H9 (cell line): ENCODE measurements at regions not wholly inside any gene's neighbourhood (a gene's known extent, or its start where the extent isn't known, plus 50 kb on each side); places are given as distances from the start of the nearest gene placed in this dataset.

Source experiments
- DNase-seq: peaks from one replicate; pipeline ENCODE4 v3.0.0-alpha.2; 2017
- H2AFZ ChIP-seq: one replicate; pipeline ENCODE4 v1.6.1; 2013; ENCODE audit warnings: mild to moderate bottlenecking, low read length, control low read depth, moderate library complexity
- H2AK5ac ChIP-seq: 2 replicates; pipeline ENCODE4 v1.6.1; 2013; ENCODE audit warnings: low read length, control low read depth, mixed read lengths; ENCODE audit not compliant: insufficient read length
- H2BK120ac ChIP-seq: one replicate; pipeline ENCODE4 v1.6.1; 2013; ENCODE audit warnings: low read depth, mild to moderate bottlenecking, low read length, control low read depth, inconsistent platforms; ENCODE audit not compliant: poor library complexity, severe bottlenecking
- H2BK12ac ChIP-seq: 2 replicates; pipeline ENCODE4 v1.6.1; 2013; ENCODE audit warnings: low read length, control low read depth, mixed read lengths, low read depth; ENCODE audit not compliant: insufficient read length
- H2BK15ac ChIP-seq: 2 replicates; pipeline ENCODE4 v1.6.1; 2013; ENCODE audit warnings: low read depth, low read length, control low read depth
- H2BK20ac ChIP-seq: one replicate; pipeline ENCODE4 v1.6.1; 2013; ENCODE audit warnings: low read depth, mild to moderate bottlenecking, low read length, control low read depth, inconsistent platforms; ENCODE audit not compliant: poor library complexity, severe bottlenecking
- H2BK5ac ChIP-seq: 2 replicates; pipeline ENCODE4 v1.6.1; 2013; ENCODE audit warnings: low read length, control low read depth, mixed read lengths; ENCODE audit not compliant: insufficient read length
- H3K14ac ChIP-seq: 2 replicates; pipeline ENCODE4 v1.6.1; 2013; ENCODE audit warnings: low read length, control low read depth; ENCODE audit not compliant: insufficient read depth
- H3K18ac ChIP-seq: 2 replicates; pipeline ENCODE4 v1.6.1; 2013; ENCODE audit warnings: low read depth, mild to moderate bottlenecking, mixed read lengths, low read length, control low read depth; ENCODE audit not compliant: insufficient read length
- H3K23ac ChIP-seq: 2 replicates; pipeline ENCODE4 v1.6.1; 2013; ENCODE audit warnings: low read length, control low read depth, mixed read lengths, low read depth; ENCODE audit not compliant: insufficient read length
- H3K23me2 ChIP-seq: 2 replicates; pipeline ENCODE4 v1.6.1; 2013; ENCODE audit warnings: low read depth, mild to moderate bottlenecking, mixed read lengths, low read length, control low read depth; ENCODE audit not compliant: insufficient read length, poor library complexity, severe bottlenecking
- H3K27ac ChIP-seq: 2 replicates; pipeline ENCODE4 v1.5.1; 2013; ENCODE audit warnings: low read length, control low read depth, mixed read lengths, low read depth; ENCODE audit not compliant: insufficient read length
- H3K27me3 ChIP-seq: 2 replicates; pipeline ENCODE4 v1.6.1; 2013; ENCODE audit warnings: low read length, control low read depth, inconsistent platforms; ENCODE audit not compliant: insufficient read depth
- H3K4ac ChIP-seq: 2 replicates; pipeline ENCODE4 v1.6.1; 2013; ENCODE audit warnings: low read depth, mild to moderate bottlenecking, control low read depth, inconsistent platforms, low read length, moderate library complexity
- H3K4me1 ChIP-seq: 2 replicates; pipeline ENCODE4 v1.6.1; 2013; ENCODE audit warnings: low read length, control low read depth, inconsistent platforms; ENCODE audit not compliant: insufficient read depth
- H3K4me2 ChIP-seq: 2 replicates; pipeline ENCODE4 v1.6.1; 2013; ENCODE audit warnings: low read length, control low read depth, mixed read lengths; ENCODE audit not compliant: insufficient read length, insufficient read depth
- H3K56ac ChIP-seq: 2 replicates; pipeline ENCODE4 v1.6.1; 2013; ENCODE audit warnings: low read depth, mild to moderate bottlenecking, mixed read lengths, low read length, control low read depth; ENCODE audit not compliant: insufficient read length
- H3K79me1 ChIP-seq: 2 replicates; pipeline ENCODE4 v1.6.1; 2013; ENCODE audit warnings: low read depth, mild to moderate bottlenecking, moderate library complexity, low read length, control low read depth, inconsistent platforms; ENCODE audit not compliant: insufficient read depth, poor library complexity, severe bottlenecking
- H3K79me2 ChIP-seq: 2 replicates; pipeline ENCODE4 v1.6.1; 2013; ENCODE audit warnings: low read length, control low read depth, inconsistent platforms; ENCODE audit not compliant: insufficient read depth
- H3K9ac ChIP-seq: 2 replicates; pipeline ENCODE4 v1.6.1; 2013; ENCODE audit warnings: low read length, control low read depth, mixed read lengths; ENCODE audit not compliant: insufficient read length; ENCODE audit errors: extremely low read depth
- H3K9me3 ChIP-seq: one replicate; pipeline ENCODE4 v1.6.1; 2013; ENCODE audit warnings: low read depth, low read length, inconsistent platforms; ENCODE audit not compliant: control insufficient read depth
- H3T11ph ChIP-seq: one replicate; pipeline ENCODE4 v1.6.1; 2013; ENCODE audit warnings: mild to moderate bottlenecking, low read length, control low read depth, inconsistent platforms
- H4K20me1 ChIP-seq: one replicate; pipeline ENCODE4 v1.6.1; 2013; ENCODE audit not compliant: control insufficient read depth, insufficient read length, insufficient read depth
- H4K5ac ChIP-seq: 2 replicates; pipeline ENCODE4 v1.6.1; 2013; ENCODE audit warnings: low read depth, mild to moderate bottlenecking, mixed read lengths, low read length, control low read depth; ENCODE audit not compliant: insufficient read length
- H4K8ac ChIP-seq: replicated peaks from 2 replicates; pipeline ENCODE4 v1.6.1; 2013; ENCODE audit warnings: low read length, control low read depth, mixed read lengths, low read depth; ENCODE audit not compliant: insufficient read length
- H4K91ac ChIP-seq: 2 replicates; pipeline ENCODE4 v1.6.1; 2013; ENCODE audit warnings: low read depth, mild to moderate bottlenecking, moderate library complexity, mixed read lengths, low read length, control low read depth; ENCODE audit not compliant: insufficient read length
- H3K27ac Mint-ChIP-seq, 3 experiments: 2 replicates in 2 of 3; 3 replicates in 1 of 3; pipeline ENCODE4 v1.8.0; 2020 to 2021; ENCODE audit warnings: mixed read lengths in 3 of 3, mild to moderate bottlenecking in 1 of 3, moderate library complexity in 1 of 3
- H3K27me3 Mint-ChIP-seq: 2 replicates; pipeline ENCODE4 v1.8.0; 2021; ENCODE audit warnings: low read depth, mild to moderate bottlenecking, moderate library complexity, mixed read lengths
- H3K36me3 Mint-ChIP-seq, 3 experiments: 2 replicates in 2 of 3; 3 replicates in 1 of 3; pipeline ENCODE4 v1.8.0; 2020 to 2021; ENCODE audit warnings: low read depth in 3 of 3, mixed read lengths in 3 of 3; ENCODE audit not compliant: insufficient read depth in 1 of 3
- H3K4me1 Mint-ChIP-seq, 2 experiments: 2 replicates each; pipeline ENCODE4 v1.8.0; 2020; ENCODE audit warnings: mixed read lengths in 2 of 2
- H3K4me3 Mint-ChIP-seq, 2 experiments: 2 replicates in 1 of 2; 3 replicates in 1 of 2; pipeline ENCODE4 v1.8.0; 2020 to 2021; ENCODE audit warnings: mild to moderate bottlenecking in 2 of 2, mixed read lengths in 2 of 2, moderate library complexity in 1 of 2
- H3K9me3 Mint-ChIP-seq, 2 experiments: 2 replicates in 1 of 2; 3 replicates in 1 of 2; pipeline ENCODE4 v1.8.0; 2020; ENCODE audit warnings: mild to moderate bottlenecking in 2 of 2, mixed read lengths in 2 of 2, moderate library complexity in 1 of 2
- WGBS: extraction: QIAGEN DNeasy Blood & Tissue Kit; methylation state at CpG from one replicate; pipeline ENCODE4 v1.1.7; 2013; ENCODE audit warnings: missing lambda C conversion rate, low lambda C conversion rate, mixed read lengths; ENCODE audit not compliant: insufficient read length; ENCODE audit errors: extremely low coverage; 5-methylcytosine and 5-hydroxymethylcytosine counted together
- TF ChIP-seq, protein P1 (sequence below): fragments of 200-600 bp; sonication (generic); conservative IDR thresholded peaks from 3 replicates; pipeline ENCODE4 v1.8.0; 2021; ENCODE audit warnings: antibody characterized with exemption, mild to moderate bottlenecking

- H2BK5ac ChIP-seq = no peak overlapping the region
- no peaks in the 10 kb centered on the region for H3K79me2 ChIP-seq
- no CpG with 5 or more reads among the region's 2 CpGs for WGBS
- no peak overlapping the region for H3K4me3 Mint-ChIP-seq
- no peaks in the 10 kb centered on the region for H3K9me3 ChIP-seq
- peaks cover 4 to 5% of the 10 kb centered on the region in 2 experiments; a peak in 2 of 4 replicates for H3K4me1 Mint-ChIP-seq
- no peak overlapping the region for H2BK20ac ChIP-seq
- H3T11ph ChIP-seq = no peak overlapping the region
- DNase-seq = no peak
- H4K8ac ChIP-seq = no peak overlapping the region
- H3K4me2 ChIP-seq = no peak overlapping the region
- peaks cover under 1 to 1% of the 10 kb centered on the region in 2 experiments; a peak in 2 of 5 replicates for H3K9me3 Mint-ChIP-seq
- H3K27ac ChIP-seq = no peak overlapping the region
- H3K56ac ChIP-seq = no peak overlapping the region
- no peaks in the 10 kb centered on the region for H4K20me1 ChIP-seq
- H3K79me1 ChIP-seq = no peaks in the 10 kb centered on the region
- TF ChIP-seq, protein P1, sequence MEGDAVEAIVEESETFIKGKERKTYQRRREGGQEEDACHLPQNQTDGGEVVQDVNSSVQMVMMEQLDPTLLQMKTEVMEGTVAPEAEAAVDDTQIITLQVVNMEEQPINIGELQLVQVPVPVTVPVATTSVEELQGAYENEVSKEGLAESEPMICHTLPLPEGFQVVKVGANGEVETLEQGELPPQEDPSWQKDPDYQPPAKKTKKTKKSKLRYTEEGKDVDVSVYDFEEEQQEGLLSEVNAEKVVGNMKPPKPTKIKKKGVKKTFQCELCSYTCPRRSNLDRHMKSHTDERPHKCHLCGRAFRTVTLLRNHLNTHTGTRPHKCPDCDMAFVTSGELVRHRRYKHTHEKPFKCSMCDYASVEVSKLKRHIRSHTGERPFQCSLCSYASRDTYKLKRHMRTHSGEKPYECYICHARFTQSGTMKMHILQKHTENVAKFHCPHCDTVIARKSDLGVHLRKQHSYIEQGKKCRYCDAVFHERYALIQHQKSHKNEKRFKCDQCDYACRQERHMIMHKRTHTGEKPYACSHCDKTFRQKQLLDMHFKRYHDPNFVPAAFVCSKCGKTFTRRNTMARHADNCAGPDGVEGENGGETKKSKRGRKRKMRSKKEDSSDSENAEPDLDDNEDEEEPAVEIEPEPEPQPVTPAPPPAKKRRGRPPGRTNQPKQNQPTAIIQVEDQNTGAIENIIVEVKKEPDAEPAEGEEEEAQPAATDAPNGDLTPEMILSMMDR = no peak
- no peak overlapping the region for H2BK15ac ChIP-seq
- no peak overlapping the region for H3K14ac ChIP-seq
- no peak overlapping the region for H2BK12ac ChIP-seq
- no peak overlapping the region for H3K9ac ChIP-seq
- H3K18ac ChIP-seq = no peak overlapping the region
- no peak overlapping the region for H4K91ac ChIP-seq
- H3K4ac ChIP-seq = no peak overlapping the region
- H4K5ac ChIP-seq = no peak overlapping the region
- no peaks in the 10 kb centered on the region for H3K27me3 Mint-ChIP-seq
- H3K36me3 Mint-ChIP-seq = no peaks in the 10 kb centered on the region
- peaks cover 2% of the 10 kb centered on the region; the same call in 1 of the 2 replicates for H3K4me1 ChIP-seq
- no peak overlapping the region for H2AK5ac ChIP-seq
- H3K27ac Mint-ChIP-seq = peak overlapping the region in 1 of 3 experiments; percentile 73; a peak in 3 of 7 replicates
- no peaks in the 10 kb centered on the region for H3K23me2 ChIP-seq
- H3K23ac ChIP-seq = no peak overlapping the region
- H2AFZ ChIP-seq = no peak overlapping the region
- H3K27me3 ChIP-seq = no peaks in the 10 kb centered on the region
- H2BK120ac ChIP-seq = no peak overlapping the region
These were observed 108.4 kb upstream of the PNPT1 start for GRCh38 chr2:55802067-55802466.
